ENCODE measurements at regions not wholly inside any gene's neighbourhood (a gene's known extent, or its start where the extent isn't known, plus 50 kb on each side); places are given as distances from the start of the nearest gene placed in this dataset.
"Not testable (repeated sequence)": the region's sequence is repeated elsewhere in the genome, so short reads cannot be mapped to it uniquely, and the experiment has no call there.

- DNase-seq, result no peak
- no peak overlapping the region for H2BK120ac ChIP-seq (ENCODE audit: low read depth, low read length)
- no peaks in the 10 kb centered on the region for H3K79me2 ChIP-seq (ENCODE audit: control insufficient read depth, insufficient read depth, low read length)
- H4K5ac ChIP-seq (ENCODE audit: low read length), result no peak overlapping the region
- no peak overlapping the region for H3K9ac ChIP-seq (ENCODE audit: low read length)
- no CpG with 5 or more reads among the region's 7 CpGs for WGBS (ENCODE audit: extremely low coverage, insufficient coverage, low lambda C conversion rate)
- H3K4ac ChIP-seq (ENCODE audit: low read depth, low read length), result no peak overlapping the region
- no peak overlapping the region for H2BK5ac ChIP-seq (ENCODE audit: low read length)
- H4K8ac ChIP-seq (ENCODE audit: low read depth, low read length), result no peak overlapping the region
- H2BK15ac ChIP-seq (replicated peaks; ENCODE audit: low read depth), result no peak overlapping the region
- H3K23ac ChIP-seq (ENCODE audit: low read length), result no peak overlapping the region
- no peak overlapping the region for H3K27ac ChIP-seq (ENCODE audit: low read depth, low read length)
- H3K56ac ChIP-seq (ENCODE audit: low read length), result no peak overlapping the region
- H3K4me3 ChIP-seq (ENCODE audit: low read length), result no peak overlapping the region
- H3K4me2 ChIP-seq (ENCODE audit: low read length), result no peak overlapping the region
- H3K27me3 ChIP-seq (ENCODE audit: insufficient read depth, low read length, poor library complexity), result no peaks in the 10 kb centered on the region
- H2AK5ac ChIP-seq (ENCODE audit: low read length), result no peak overlapping the region
- no peaks in the 10 kb centered on the region for H3K79me1 ChIP-seq (ENCODE audit: low read length)
- no peaks in the 10 kb centered on the region for H3K36me3 ChIP-seq (ENCODE audit: control insufficient read depth, insufficient read depth, low read length)
- H3K18ac ChIP-seq (ENCODE audit: low read length), result no peak overlapping the region
- H3K4me1 ChIP-seq (ENCODE audit: control insufficient read depth, low read depth, low read length), result no peaks in the 10 kb centered on the region
Observed at GRCh38 chr18:56488739-56489138, 149.7 kb downstream of the TXNL1 start.

- Histone ChIP-seq H3K4me1 (ENCODE audit: control insufficient read depth, low read depth, low read length) (no peaks in the 10 kb centered on the region), H4K8ac (ENCODE audit: low read depth, low read length) (no peak overlapping the region), H3K36me3 (ENCODE audit: control insufficient read depth, insufficient read depth, low read length) (no peaks in the 10 kb centered on the region), H3K79me1 (ENCODE audit: low read length) (no peaks in the 10 kb centered on the region), H2AK5ac (ENCODE audit: low read length) (no peak overlapping the region), H3K4me3 (ENCODE audit: low read length) (no peak overlapping the region), H3K27ac (ENCODE audit: low read depth, low read length) (no peak overlapping the region), H2BK120ac (ENCODE audit: low read depth, low read length) (no peak overlapping the region), H2BK15ac (replicated peaks; ENCODE audit: low read depth) (no peak overlapping the region), H3K27me3 (ENCODE audit: insufficient read depth, low read length, poor library complexity) (no peaks in the 10 kb centered on the region), H3K79me2 (ENCODE audit: control insufficient read depth, insufficient read depth, low read length) (no peaks in the 10 kb centered on the region), H3K18ac (ENCODE audit: low read length) (no peak overlapping the region), H4K5ac (ENCODE audit: low read length) (no peak overlapping the region), H3K4ac (ENCODE audit: low read depth, low read length) (no peak overlapping the region), H2BK5ac (ENCODE audit: low read length) (no peak overlapping the region), H3K23ac (ENCODE audit: low read length) (no peak overlapping the region), H3K56ac (ENCODE audit: low read length) (no peak overlapping the region), H3K4me2 (ENCODE audit: low read length) (no peak overlapping the region), H3K9ac (ENCODE audit: low read length) (no peak overlapping the region)
- WGBS (ENCODE audit: extremely low coverage, insufficient coverage, low lambda C conversion rate), result no CpG with 5 or more reads among the region's 2 CpGs
- no peak for DNase-seq
Observed at GRCh38 chr18:56487801-56488200, 150.6 kb downstream of the TXNL1 start.

GRCh38 chr18:56483386-56483785 lies 155.0 kb downstream of the TXNL1 start:
- Histone ChIP-seq H3K18ac (ENCODE audit: low read length) (no peak overlapping the region), H3K27ac (ENCODE audit: low read depth, low read length) (no peak overlapping the region), H4K8ac (ENCODE audit: low read depth, low read length) (no peak overlapping the region), H3K4me3 (ENCODE audit: low read length) (no peak overlapping the region), H2AK5ac (ENCODE audit: low read length) (no peak overlapping the region), H2BK120ac (ENCODE audit: low read depth, low read length) (no peak overlapping the region), H3K36me3 (ENCODE audit: control insufficient read depth, insufficient read depth, low read length) (no peaks in the 10 kb centered on the region), H3K27me3 (ENCODE audit: insufficient read depth, low read length, poor library complexity) (no peaks in the 10 kb centered on the region), H3K23ac (ENCODE audit: low read length) (no peak overlapping the region), H3K79me1 (ENCODE audit: low read length) (no peaks in the 10 kb centered on the region), H3K9ac (ENCODE audit: low read length) (no peak overlapping the region), H3K79me2 (ENCODE audit: control insufficient read depth, insufficient read depth, low read length) (no peaks in the 10 kb centered on the region), H3K4ac (ENCODE audit: low read depth, low read length) (no peak overlapping the region), H3K4me1 (ENCODE audit: control insufficient read depth, low read depth, low read length) (no peaks in the 10 kb centered on the region), H3K56ac (ENCODE audit: low read length) (no peak overlapping the region), H4K5ac (ENCODE audit: low read length) (no peak overlapping the region), H2BK5ac (ENCODE audit: low read length) (no peak overlapping the region), H3K4me2 (ENCODE audit: low read length) (no peak overlapping the region), H2BK15ac (replicated peaks; ENCODE audit: low read depth) (no peak overlapping the region)
- WGBS (ENCODE audit: extremely low coverage, insufficient coverage, low lambda C conversion rate), result no CpG with 5 or more reads among the region's 2 CpGs
- DNase-seq, result no peak

- H2BK5ac ChIP-seq (ENCODE audit: low read length); H3K4me3 ChIP-seq (ENCODE audit: low read length); H3K36me3 ChIP-seq (ENCODE audit: control insufficient read depth, insufficient read depth, low read length); H3K79me2 ChIP-seq (ENCODE audit: control insufficient read depth, insufficient read depth, low read length); H2BK120ac ChIP-seq (ENCODE audit: low read depth, low read length); H3K79me1 ChIP-seq (ENCODE audit: low read length); H4K8ac ChIP-seq (ENCODE audit: low read depth, low read length); H2BK15ac ChIP-seq (replicated peaks; ENCODE audit: low read depth); H3K56ac ChIP-seq (ENCODE audit: low read length); H3K4me2 ChIP-seq (ENCODE audit: low read length); H3K23ac ChIP-seq (ENCODE audit: low read length); H3K18ac ChIP-seq (ENCODE audit: low read length); H3K4me1 ChIP-seq (ENCODE audit: control insufficient read depth, low read depth, low read length); H3K9ac ChIP-seq (ENCODE audit: low read length); H3K27me3 ChIP-seq (ENCODE audit: insufficient read depth, low read length, poor library complexity); H4K5ac ChIP-seq (ENCODE audit: low read length); H2AK5ac ChIP-seq (ENCODE audit: low read length); DNase-seq; H3K27ac ChIP-seq (ENCODE audit: low read depth, low read length); H3K4ac ChIP-seq (ENCODE audit: low read depth, low read length): not testable (repeated sequence)
- no CpG with 5 or more reads among the region's 4 CpGs for WGBS (ENCODE audit: extremely low coverage, insufficient coverage, low lambda C conversion rate)
Observed at GRCh38 chr18:56482813-56483212, 155.6 kb downstream of the TXNL1 start.

GRCh38 chr18:56481751-56482150 lies 156.6 kb downstream of the TXNL1 start:
- no peaks in the 10 kb centered on the region for H3K79me1 ChIP-seq (ENCODE audit: low read length)
- H3K27ac ChIP-seq (ENCODE audit: low read depth, low read length), result no peak overlapping the region
- DNase-seq, result no peak
- H2BK120ac ChIP-seq (ENCODE audit: low read depth, low read length), result no peak overlapping the region
- no peak overlapping the region for H2BK15ac ChIP-seq (replicated peaks; ENCODE audit: low read depth)
- no peak overlapping the region for H3K23ac ChIP-seq (ENCODE audit: low read length)
- no peaks in the 10 kb centered on the region for H3K4me1 ChIP-seq (ENCODE audit: control insufficient read depth, low read depth, low read length)
- H3K79me2 ChIP-seq (ENCODE audit: control insufficient read depth, insufficient read depth, low read length), result no peaks in the 10 kb centered on the region
- no peak overlapping the region for H3K18ac ChIP-seq (ENCODE audit: low read length)
- no peak overlapping the region for H4K5ac ChIP-seq (ENCODE audit: low read length)
- H3K27me3 ChIP-seq (ENCODE audit: insufficient read depth, low read length, poor library complexity), result no peaks in the 10 kb centered on the region
- H2AK5ac ChIP-seq (ENCODE audit: low read length), result no peak overlapping the region
- no peak overlapping the region for H3K56ac ChIP-seq (ENCODE audit: low read length)
- no peaks in the 10 kb centered on the region for H3K36me3 ChIP-seq (ENCODE audit: control insufficient read depth, insufficient read depth, low read length)
- H3K4me3 ChIP-seq (ENCODE audit: low read length), result no peak overlapping the region
- no peak overlapping the region for H4K8ac ChIP-seq (ENCODE audit: low read depth, low read length)
- H2BK5ac ChIP-seq (ENCODE audit: low read length), result no peak overlapping the region
- no CpG with 5 or more reads among the region's 1 CpG for WGBS (ENCODE audit: extremely low coverage, insufficient coverage, low lambda C conversion rate)
- no peak overlapping the region for H3K4ac ChIP-seq (ENCODE audit: low read depth, low read length)
- H3K4me2 ChIP-seq (ENCODE audit: low read length), result no peak overlapping the region
- H3K9ac ChIP-seq (ENCODE audit: low read length), result no peak overlapping the region

- no peak overlapping the region for H4K8ac ChIP-seq (ENCODE audit: low read depth, low read length)
- DNase-seq, result no peak
- H3K4ac ChIP-seq (ENCODE audit: low read depth, low read length), result no peak overlapping the region
- H4K5ac ChIP-seq (ENCODE audit: low read length), result no peak overlapping the region
- no peak overlapping the region for H2AK5ac ChIP-seq (ENCODE audit: low read length)
- H3K4me1 ChIP-seq (ENCODE audit: control insufficient read depth, low read depth, low read length), result no peaks in the 10 kb centered on the region
- H3K9ac ChIP-seq (ENCODE audit: low read length), result no peak overlapping the region
- H3K4me2 ChIP-seq (ENCODE audit: low read length), result no peak overlapping the region
- no peaks in the 10 kb centered on the region for H3K27me3 ChIP-seq (ENCODE audit: insufficient read depth, low read length, poor library complexity)
- H3K79me1 ChIP-seq (ENCODE audit: low read length), result no peaks in the 10 kb centered on the region
- no CpG with 5 or more reads among the region's 3 CpGs for WGBS (ENCODE audit: extremely low coverage, insufficient coverage, low lambda C conversion rate)
- no peak overlapping the region for H3K18ac ChIP-seq (ENCODE audit: low read length)
- H2BK15ac ChIP-seq (replicated peaks; ENCODE audit: low read depth), result no peak overlapping the region
- no peak overlapping the region for H2BK5ac ChIP-seq (ENCODE audit: low read length)
- H3K23ac ChIP-seq (ENCODE audit: low read length), result no peak overlapping the region
- no peak overlapping the region for H3K56ac ChIP-seq (ENCODE audit: low read length)
- H3K4me3 ChIP-seq (ENCODE audit: low read length), result no peak overlapping the region
- no peak overlapping the region for H2BK120ac ChIP-seq (ENCODE audit: low read depth, low read length)
- H3K79me2 ChIP-seq (ENCODE audit: control insufficient read depth, insufficient read depth, low read length), result no peaks in the 10 kb centered on the region
- no peak overlapping the region for H3K27ac ChIP-seq (ENCODE audit: low read depth, low read length)
- no peaks in the 10 kb centered on the region for H3K36me3 ChIP-seq (ENCODE audit: control insufficient read depth, insufficient read depth, low read length)
Observed at GRCh38 chr18:56479841-56480240, 158.6 kb downstream of the TXNL1 start.
